GM12878 (cell line): ENCODE measurements at regions not wholly inside any gene's neighbourhood (a gene's known extent, or its start where the extent isn't known, plus 50 kb on each side); places are given as distances from the start of the nearest gene placed in this dataset.

Experiments used
- ATAC-seq: fragments of 200-7000 bp; cut with Tn5 transposase; 3 replicates; pipeline ENCODE4 v1.9.1; 2020; ENCODE audit warnings: mild to moderate bottlenecking, moderate library complexity
- BruUV-seq: library from RNA; stranded (reverse); fragments of 400-500 nt; replicated peaks from 2 replicates; lab custom pipeline; 2021; lab: Mats Ljungman, UMichigan
- CTCF ChIA-PET: fragments of 300-600 bp; sonication (Branson Sonifier 250); formaldehyde crosslinking; extraction: SDS; loops from one replicate; lab custom pipeline; 2021; ENCODE audit warnings: inconsistent platforms; lab: Yijun Ruan, JAX
- POLR2A ChIA-PET: fragments of 350-600 bp; formaldehyde crosslinking; extraction: SDS; loops from one replicate; lab custom pipeline; 2021; ENCODE audit warnings: inconsistent platforms; lab: Charles Lee
- RAD21 ChIA-PET: fragments of 300-600 bp; sonication (Branson Sonifier 250); formaldehyde crosslinking; loops from one replicate; lab custom pipeline; 2023; ENCODE audit warnings: antibody characterized with exemption; ENCODE audit not compliant: unreplicated experiment; lab: Charles Lee
- SMC1A ChIA-PET: fragments of 300-600 bp; sonication (Branson Sonifier 250); formaldehyde crosslinking; loops from one replicate; lab custom pipeline; 2023; ENCODE audit not compliant: unreplicated experiment, uncharacterized antibody; lab: Charles Lee
- DNase-seq: peaks from one replicate; pipeline ENCODE4 v3.0.0-alpha.2; 2011; ENCODE audit warnings: low read depth, low spot score
- FAIRE-seq: peaks from 3 replicates; lab custom pipeline; 2011; peaks lifted over from hg19 to GRCh38; lab: Jason Lieb, UNC
- H2AFZ ChIP-seq: 2 replicates; pipeline ENCODE4 v1.6.0; 2011; ENCODE audit warnings: low read depth, low read length, control low read depth; ENCODE audit not compliant: control insufficient read depth
- H3K27ac ChIP-seq: 2 replicates; pipeline ENCODE4 v1.5.1; 2011; ENCODE audit warnings: control low read depth; ENCODE audit not compliant: control insufficient read depth, insufficient read depth
- H3K27me3 ChIP-seq, 2 experiments: replicated peaks in 1 of 2; 2 replicates each; pipeline versions ENCODE4 v1.6.0 to v1.6.1; 2011; ENCODE audit warnings: low read length in 1 of 2; ENCODE audit not compliant: control insufficient read depth in 2 of 2, insufficient read depth in 2 of 2
- H3K36me3 ChIP-seq, 2 experiments: 2 replicates each; pipeline ENCODE4 v1.5.1; 2011; ENCODE audit warnings: low read length in 1 of 2; ENCODE audit not compliant: control insufficient read depth in 2 of 2, insufficient read depth in 2 of 2
- H3K4me1 ChIP-seq: 2 replicates; pipeline ENCODE4 v1.6.1; 2011; ENCODE audit warnings: mild to moderate bottlenecking, low read length, moderate library complexity, mixed read lengths; ENCODE audit not compliant: control insufficient read depth, insufficient read depth
- H3K4me2 ChIP-seq: 2 replicates; pipeline ENCODE4 v1.6.0; 2011; ENCODE audit warnings: control low read depth; ENCODE audit not compliant: control insufficient read depth, insufficient read depth
- H3K4me3 ChIP-seq: fragments of 200-600 bp; sonication (generic); 2 replicates; pipeline ENCODE4 v1.5.1; 2016
- H3K79me2 ChIP-seq: 2 replicates; pipeline ENCODE4 v1.6.0; 2011; ENCODE audit warnings: low read length; ENCODE audit not compliant: control insufficient read depth, insufficient read depth
- H3K9ac ChIP-seq: 2 replicates; pipeline ENCODE4 v1.8.0; 2011; ENCODE audit warnings: low read length, control low read depth, mixed read lengths; ENCODE audit not compliant: control insufficient read depth, insufficient read depth
- H3K9me3 ChIP-seq: replicated peaks from 3 replicates; pipeline ENCODE4 v1.5.1; 2011; ENCODE audit warnings: mild to moderate bottlenecking, low read length; ENCODE audit not compliant: control insufficient read depth, insufficient read depth
- H4K20me1 ChIP-seq: 2 replicates; pipeline ENCODE4 v1.6.0; 2011; ENCODE audit not compliant: control insufficient read depth, insufficient read depth
- ATF3 ChIP-seq: IDR thresholded peaks from 2 replicates; pipeline ENCODE4 v1.6.1; 2011; ENCODE audit warnings: low read depth, mild to moderate bottlenecking, low read length, moderate library complexity, borderline replicate concordance; ENCODE audit errors: extremely low read depth
- FOS ChIP-seq: IDR thresholded peaks from 3 replicates; pipeline ENCODE4 v1.6.1; 2011; ENCODE audit warnings: borderline replicate concordance; ENCODE audit not compliant: insufficient read length; ENCODE audit errors: extremely low read depth
- JUNB ChIP-seq: IDR thresholded peaks from 2 replicates; pipeline ENCODE4 v1.6.1; 2016; ENCODE audit warnings: antibody characterized with exemption, mild to moderate bottlenecking
- MXI1 ChIP-seq: fragments of 150-350 bp; IDR thresholded peaks from 2 replicates; pipeline ENCODE4 v1.6.1; 2011; ENCODE audit warnings: low read depth, mild to moderate bottlenecking, inconsistent platforms, low read length, improper control_type of control experiment
- RAD51 ChIP-seq: fragments of 450-650 bp; IDR thresholded peaks from 2 replicates; pipeline ENCODE4 v1.6.1; 2016; ENCODE audit warnings: moderate library complexity, mild to moderate bottlenecking, inconsistent platforms
- RB1 ChIP-seq: fragments of 450-650 bp; formaldehyde crosslinking; IDR thresholded peaks from 2 replicates; pipeline ENCODE4 v1.6.1; 2017; ENCODE audit warnings: mild to moderate bottlenecking, borderline replicate concordance
- RUNX3 ChIP-seq: IDR thresholded peaks from 2 replicates; pipeline ENCODE4 v1.6.1; 2012; ENCODE audit warnings: low read length, inconsistent platforms
- SMARCA5 ChIP-seq: fragments of 450-650 bp; IDR thresholded peaks from 2 replicates; pipeline ENCODE4 v1.6.1; 2017; ENCODE audit warnings: mild to moderate bottlenecking
- TCF12 ChIP-seq: IDR thresholded peaks from 2 replicates; pipeline ENCODE4 v1.6.1; 2011; ENCODE audit warnings: low read depth, mild to moderate bottlenecking, low read length
- TCF7 ChIP-seq: IDR thresholded peaks from 2 replicates; pipeline ENCODE4 v1.6.1; 2014; ENCODE audit warnings: antibody characterized with exemption, borderline replicate concordance
- ZBTB40 ChIP-seq: fragments of 450-650 bp; IDR thresholded peaks from 2 replicates; pipeline ENCODE4 v1.6.1; 2016; ENCODE audit warnings: mild to moderate bottlenecking, moderate library complexity, borderline replicate concordance
- WGBS: methylation state at CpG from one replicate; pipeline ENCODE4 v1.1.6; 2016; ENCODE audit warnings: low lambda C conversion rate; ENCODE audit not compliant: insufficient replicate concordance, insufficient coverage; ENCODE audit errors: missing lambda C conversion rate; 5-methylcytosine and 5-hydroxymethylcytosine counted together
- in situ Hi-C: fragments of 300-500 bp; cut with MboI; formaldehyde crosslinking; loops from 9 replicates; pipeline ENCODE4 v1.14.3; 2018; ENCODE audit warnings: mixed read lengths
- intact Hi-C: fragments of 100-400 bp; cut with micrococcal nuclease; formaldehyde crosslinking; loops from one replicate; pipeline ENCODE4 v1.14.2; 2022; ENCODE audit not compliant: unreplicated experiment
- TF ChIP-seq, protein P1 (sequence below): fragments of 450-650 bp; formaldehyde crosslinking; IDR thresholded peaks from 2 replicates; pipeline ENCODE4 v1.5.0; 2022; ENCODE audit warnings: mild to moderate bottlenecking, missing genetic modification characterization
- TF ChIP-seq, protein P2 (sequence below): IDR thresholded peaks from 2 replicates; pipeline ENCODE4 v1.6.1; 2012; ENCODE audit warnings: low read depth, low read length, improper control_type of control experiment

DNA sequence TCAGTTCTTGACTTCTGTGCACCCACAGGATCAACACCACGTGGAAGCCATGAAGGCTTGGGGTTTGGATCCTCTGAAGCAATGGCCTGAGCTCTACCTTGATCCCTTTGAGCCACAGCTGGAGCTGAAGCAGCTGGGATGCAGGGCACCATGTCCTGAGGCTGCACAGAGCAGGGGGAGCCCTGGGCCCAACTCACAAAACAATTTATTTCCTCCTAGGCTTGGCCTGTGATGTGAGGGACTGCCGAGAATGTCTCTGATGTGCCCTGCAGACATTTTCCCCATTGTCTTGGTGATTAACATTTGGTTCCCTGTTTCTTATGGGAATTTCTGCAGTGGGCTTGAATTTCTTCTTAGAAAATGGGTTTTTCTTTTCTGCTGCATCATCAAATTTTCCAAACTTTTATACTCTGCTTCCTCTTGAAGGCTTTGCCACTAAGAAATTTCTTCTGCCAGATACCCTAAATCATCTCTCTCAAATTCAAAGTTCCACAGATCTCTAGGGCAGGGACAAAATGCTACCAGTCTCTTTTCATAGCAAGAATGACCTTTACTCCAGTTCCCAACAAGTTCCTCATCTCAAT is 288.2 kb downstream of the CCDC59 start:
- ChIA-PET SMC1A (no interaction called here), CTCF (no interaction called here), POLR2A (interaction anchor here (0.6 kb wide), 1 partner anchor 150 kb away, joined by 3 read pairs; no protein-coding TSS in a partner anchor), RAD21 (no interaction called here)
- intact Hi-C loops: no loop called here
- no TSS peak for BruUV-seq
- Histone ChIP-seq H4K20me1 (no peaks in the 10 kb centered on the region), H3K9ac (no peak overlapping the region), H3K9me3 (no peaks in the 10 kb centered on the region), H2AFZ (no peak overlapping the region), H3K4me1 (no peaks in the 10 kb centered on the region), H3K27me3 (no peaks in the 10 kb centered on the region), H3K27ac (no peak overlapping the region), H3K79me2 (no peaks in the 10 kb centered on the region), H3K4me3 (no peak overlapping the region), H3K4me2 (no peak overlapping the region), H3K36me3 (no peaks in the 10 kb centered on the region)
- 0% methylated on average over 2 of the region's 2 CpGs for WGBS
- ATAC-seq (no peak), FAIRE-seq (no peak), DNase-seq (no peak)
- TF ChIP-seq SMARCA5 (no peak), ZBTB40 (no peak), JUNB (no peak), ATF3 (no peak), MXI1 (no peak), RUNX3 (no peak), RAD51 (no peak), RB1 (no peak), TCF12 (no peak), FOS (no peak), TCF7 (no peak)
- TF ChIP-seq, protein P1, sequence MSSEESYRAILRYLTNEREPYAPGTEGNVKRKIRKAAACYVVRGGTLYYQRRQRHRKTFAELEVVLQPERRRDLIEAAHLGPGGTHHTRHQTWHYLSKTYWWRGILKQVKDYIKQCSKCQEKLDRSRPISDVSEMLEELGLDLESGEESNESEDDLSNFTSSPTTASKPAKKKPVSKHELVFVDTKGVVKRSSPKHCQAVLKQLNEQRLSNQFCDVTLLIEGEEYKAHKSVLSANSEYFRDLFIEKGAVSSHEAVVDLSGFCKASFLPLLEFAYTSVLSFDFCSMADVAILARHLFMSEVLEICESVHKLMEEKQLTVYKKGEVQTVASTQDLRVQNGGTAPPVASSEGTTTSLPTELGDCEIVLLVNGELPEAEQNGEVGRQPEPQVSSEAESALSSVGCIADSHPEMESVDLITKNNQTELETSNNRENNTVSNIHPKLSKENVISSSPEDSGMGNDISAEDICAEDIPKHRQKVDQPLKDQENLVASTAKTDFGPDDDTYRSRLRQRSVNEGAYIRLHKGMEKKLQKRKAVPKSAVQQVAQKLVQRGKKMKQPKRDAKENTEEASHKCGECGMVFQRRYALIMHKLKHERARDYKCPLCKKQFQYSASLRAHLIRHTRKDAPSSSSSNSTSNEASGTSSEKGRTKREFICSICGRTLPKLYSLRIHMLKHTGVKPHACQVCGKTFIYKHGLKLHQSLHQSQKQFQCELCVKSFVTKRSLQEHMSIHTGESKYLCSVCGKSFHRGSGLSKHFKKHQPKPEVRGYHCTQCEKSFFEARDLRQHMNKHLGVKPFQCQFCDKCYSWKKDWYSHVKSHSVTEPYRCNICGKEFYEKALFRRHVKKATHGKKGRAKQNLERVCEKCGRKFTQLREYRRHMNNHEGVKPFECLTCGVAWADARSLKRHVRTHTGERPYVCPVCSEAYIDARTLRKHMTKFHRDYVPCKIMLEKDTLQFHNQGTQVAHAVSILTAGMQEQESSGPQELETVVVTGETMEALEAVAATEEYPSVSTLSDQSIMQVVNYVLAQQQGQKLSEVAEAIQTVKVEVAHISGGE (CRISPR knock-in tag): no peak
- TF ChIP-seq, protein P2, sequence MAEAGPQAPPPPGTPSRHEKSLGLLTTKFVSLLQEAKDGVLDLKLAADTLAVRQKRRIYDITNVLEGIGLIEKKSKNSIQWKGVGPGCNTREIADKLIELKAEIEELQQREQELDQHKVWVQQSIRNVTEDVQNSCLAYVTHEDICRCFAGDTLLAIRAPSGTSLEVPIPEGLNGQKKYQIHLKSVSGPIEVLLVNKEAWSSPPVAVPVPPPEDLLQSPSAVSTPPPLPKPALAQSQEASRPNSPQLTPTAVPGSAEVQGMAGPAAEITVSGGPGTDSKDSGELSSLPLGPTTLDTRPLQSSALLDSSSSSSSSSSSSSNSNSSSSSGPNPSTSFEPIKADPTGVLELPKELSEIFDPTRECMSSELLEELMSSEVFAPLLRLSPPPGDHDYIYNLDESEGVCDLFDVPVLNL: no peak
- in situ Hi-C loops: no loop called here
